CD4-positive, alpha-beta T cell treated with Interleukin-4 for 1 hour (primary cell): ENCODE measurements at regions not wholly inside any gene's neighbourhood (a gene's known extent, or its start where the extent isn't known, plus 50 kb on each side); places are given as distances from the start of the nearest gene placed in this dataset.
"Not testable (repeated sequence)": the region's sequence is repeated elsewhere in the genome, so short reads cannot be mapped to it uniquely, and the experiment has no call there.

Source experiments
- DNase-seq, 2 donors: peaks; one replicate each; pipeline ENCODE4 v3.0.0-alpha.2; 2020 to 2022

GRCh38 chr7:56449762-56450161 is 333.5 kb upstream of the NUPR2 start:
- DNase-seq = no peak

- DNase-seq = no peak
Observed at GRCh38 chr7:56447864-56448693, 331.9 kb upstream of the NUPR2 start.

- DNase-seq = not testable (repeated sequence)
Observed at GRCh38 chr7:56420528-56420927, 304.3 kb upstream of the NUPR2 start.

- no peak for DNase-seq
Observed at GRCh38 chr7:56375173-56375572, 259.0 kb upstream of the NUPR2 start.

- not testable (repeated sequence) for DNase-seq
Observed at GRCh38 chr7:56374666-56375065, 258.4 kb upstream of the NUPR2 start.

GRCh38 chr7:56373314-56373713 is 257.1 kb upstream of the NUPR2 start:
- DNase-seq = peak; percentile 41 to 71

- peak in 1 of 2 donors; percentile 19 for DNase-seq
Observed at GRCh38 chr7:56371792-56372191, 255.6 kb upstream of the NUPR2 start.

GRCh38 chr7:56370208-56370872 is 254.1 kb upstream of the NUPR2 start:
- DNase-seq = not testable (repeated sequence)

- DNase-seq = not testable (repeated sequence)
Observed at GRCh38 chr7:56367914-56368313, 251.7 kb upstream of the NUPR2 start.

- not testable (repeated sequence) for DNase-seq
Observed at GRCh38 chr7:56367411-56367810, 251.2 kb upstream of the NUPR2 start.

- DNase-seq = not testable (repeated sequence)
Observed at GRCh38 chr7:56366701-56367100, 250.5 kb upstream of the NUPR2 start.

- not testable (repeated sequence) for DNase-seq
Observed at GRCh38 chr7:56352576-56352975, 236.4 kb upstream of the NUPR2 start.

- DNase-seq = not testable (repeated sequence)
Observed at GRCh38 chr7:56351181-56351580, 235.0 kb upstream of the NUPR2 start.

GRCh38 chr7:56348311-56348710 is 232.1 kb upstream of the NUPR2 start:
- not testable (repeated sequence) for DNase-seq

- not testable (repeated sequence) for DNase-seq
Observed at GRCh38 chr7:56328327-56328726, 212.1 kb upstream of the NUPR2 start.

GRCh38 chr7:56290548-56290947 is 174.3 kb upstream of the NUPR2 start:
- DNase-seq = no peak

GRCh38 chr7:56287429-56288138 is 171.4 kb upstream of the NUPR2 start:
- no peak for DNase-seq

GRCh38 chr7:56256108-56256507 is 139.9 kb upstream of the NUPR2 start:
- DNase-seq = no peak

- DNase-seq = no peak
Observed at GRCh38 chr7:56250135-56250534, 133.9 kb upstream of the NUPR2 start.

GRCh38 chr7:56229631-56230030 is 113.4 kb upstream of the NUPR2 start:
- DNase-seq = no peak

- no peak for DNase-seq
Observed at GRCh38 chr7:56222866-56223265, 106.6 kb upstream of the NUPR2 start.

- no peak for DNase-seq
Observed at GRCh38 chr7:56219017-56219416, 102.8 kb upstream of the NUPR2 start.

GRCh38 chr7:56218510-56218909 is 102.3 kb upstream of the NUPR2 start:
- no peak for DNase-seq

- DNase-seq = no peak
Observed at GRCh38 chr7:56213574-56213973, 97.4 kb upstream of the NUPR2 start.
